ENCODE measurements at regions not wholly inside any gene's neighbourhood (a gene's known extent, or its start where the extent isn't known, plus 50 kb on each side); places are given as distances from the start of the nearest gene placed in this dataset.

DNA sequence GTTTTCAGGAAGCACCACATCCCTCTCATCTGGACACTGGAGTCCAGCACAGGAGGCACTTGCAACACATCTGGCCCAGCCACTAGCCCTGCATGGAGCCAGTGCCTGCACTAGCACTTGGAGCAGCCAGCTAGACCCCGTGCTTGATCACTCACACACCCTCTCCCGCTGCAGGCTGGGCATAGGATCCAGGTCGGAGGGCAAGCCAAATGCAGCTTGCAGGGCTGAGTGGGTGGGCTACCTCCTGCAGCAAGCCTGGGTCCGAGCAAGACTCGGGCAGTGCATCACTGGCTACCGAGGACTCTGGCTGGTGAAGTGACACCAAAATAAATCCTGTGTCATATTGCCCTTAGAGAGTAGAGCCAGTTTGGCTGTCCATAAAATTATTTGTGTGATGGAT is 1795.4 kb downstream of the LRRC4C start:
- TF ChIP-seq, protein P1, sequence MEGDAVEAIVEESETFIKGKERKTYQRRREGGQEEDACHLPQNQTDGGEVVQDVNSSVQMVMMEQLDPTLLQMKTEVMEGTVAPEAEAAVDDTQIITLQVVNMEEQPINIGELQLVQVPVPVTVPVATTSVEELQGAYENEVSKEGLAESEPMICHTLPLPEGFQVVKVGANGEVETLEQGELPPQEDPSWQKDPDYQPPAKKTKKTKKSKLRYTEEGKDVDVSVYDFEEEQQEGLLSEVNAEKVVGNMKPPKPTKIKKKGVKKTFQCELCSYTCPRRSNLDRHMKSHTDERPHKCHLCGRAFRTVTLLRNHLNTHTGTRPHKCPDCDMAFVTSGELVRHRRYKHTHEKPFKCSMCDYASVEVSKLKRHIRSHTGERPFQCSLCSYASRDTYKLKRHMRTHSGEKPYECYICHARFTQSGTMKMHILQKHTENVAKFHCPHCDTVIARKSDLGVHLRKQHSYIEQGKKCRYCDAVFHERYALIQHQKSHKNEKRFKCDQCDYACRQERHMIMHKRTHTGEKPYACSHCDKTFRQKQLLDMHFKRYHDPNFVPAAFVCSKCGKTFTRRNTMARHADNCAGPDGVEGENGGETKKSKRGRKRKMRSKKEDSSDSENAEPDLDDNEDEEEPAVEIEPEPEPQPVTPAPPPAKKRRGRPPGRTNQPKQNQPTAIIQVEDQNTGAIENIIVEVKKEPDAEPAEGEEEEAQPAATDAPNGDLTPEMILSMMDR (IDR thresholded peaks at IDR 0.05; ENCODE audit: low read length), result no peak
- no peak for TF ChIP-seq EZH2 (IDR thresholded peaks at IDR 0.05; ENCODE audit: borderline replicate concordance, low read length)
